ENCODE measurements at regions not wholly inside any gene's neighbourhood (a gene's known extent, or its start where the extent isn't known, plus 50 kb on each side); places are given as distances from the start of the nearest gene placed in this dataset.

DNA sequence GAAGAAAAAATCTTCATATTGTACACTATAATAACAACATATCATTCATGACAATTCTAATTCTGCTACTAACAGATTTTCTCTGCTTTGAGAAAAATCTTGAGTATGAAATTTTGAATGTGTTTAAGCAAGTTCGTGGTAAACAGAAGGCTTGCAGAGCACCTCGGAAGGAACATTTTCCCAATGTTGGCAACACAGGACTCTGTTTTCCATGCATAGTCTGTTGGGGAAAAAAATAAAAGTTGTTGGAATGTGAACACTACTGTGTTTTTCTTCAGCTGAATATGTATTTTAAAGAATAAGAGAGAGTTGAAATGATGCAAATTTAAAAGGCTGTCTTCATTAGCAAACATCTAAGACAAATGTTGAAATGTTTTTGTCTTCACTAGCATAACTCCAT lies 54.7 kb upstream of the ANXA10 start:
- intact Hi-C loops (cut with micrococcal nuclease): no loop called here

DNA sequence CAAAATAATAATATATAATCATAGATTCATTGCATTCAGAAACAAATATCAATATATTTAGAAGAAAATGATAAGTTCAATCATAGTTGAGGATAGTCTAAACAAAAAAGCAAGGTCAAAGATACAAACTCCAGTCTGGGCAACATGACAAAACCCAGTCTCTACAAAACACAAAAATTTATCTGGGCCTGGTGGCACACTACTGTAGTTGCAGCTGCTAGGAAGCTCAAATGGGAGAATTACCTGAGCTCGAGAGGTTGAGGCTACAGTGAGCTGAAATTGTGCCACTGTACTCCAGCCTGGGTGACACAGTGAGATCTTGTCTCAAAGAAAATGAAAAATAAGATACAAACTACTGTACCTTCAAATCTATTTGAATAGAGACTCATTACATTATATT lies 52.7 kb upstream of the ANXA10 start:
- intact Hi-C loops (cut with micrococcal nuclease): no loop called here

Data from T-helper 1 cell treated with Interleukin-12 subunit alpha and Interleukin-12 subunit beta and Interleukin-4 antibody, amounts not matched to agents 30 ng/mL and 1 ng/mL, for 36 hours (primary cell).